GM06990 (cell line): ENCODE measurements at regions not wholly inside any gene's neighbourhood (a gene's known extent, or its start where the extent isn't known, plus 50 kb on each side); places are given as distances from the start of the nearest gene placed in this dataset.

ENCODE experiments used
- DNase-seq: peaks from one replicate; pipeline ENCODE4 v3.0.0-alpha.2; 2011; ENCODE audit not compliant: insufficient read length; ENCODE audit errors: extremely low read depth
- H3K27me3 ChIP-seq: replicated peaks from 2 replicates; pipeline ENCODE4 v1.6.0; 2011; ENCODE audit warnings: low read length; ENCODE audit not compliant: control insufficient read depth, insufficient read depth
- H3K36me3 ChIP-seq: 2 replicates; pipeline ENCODE4 v1.5.1; 2011; ENCODE audit warnings: low read length; ENCODE audit not compliant: control insufficient read depth, insufficient read depth
- H3K4me3 ChIP-seq: replicated peaks from 2 replicates; pipeline ENCODE4 v1.5.1; 2011; ENCODE audit warnings: low read depth, mild to moderate bottlenecking, control low read depth, low read length
- TF ChIP-seq, protein P1 (sequence below): IDR thresholded peaks from 2 replicates; pipeline ENCODE4 v1.5.1; 2011; ENCODE audit warnings: low read length, control low read depth, mild to moderate bottlenecking, inconsistent platforms; ENCODE audit not compliant: insufficient read depth, poor library complexity, severe bottlenecking

DNA sequence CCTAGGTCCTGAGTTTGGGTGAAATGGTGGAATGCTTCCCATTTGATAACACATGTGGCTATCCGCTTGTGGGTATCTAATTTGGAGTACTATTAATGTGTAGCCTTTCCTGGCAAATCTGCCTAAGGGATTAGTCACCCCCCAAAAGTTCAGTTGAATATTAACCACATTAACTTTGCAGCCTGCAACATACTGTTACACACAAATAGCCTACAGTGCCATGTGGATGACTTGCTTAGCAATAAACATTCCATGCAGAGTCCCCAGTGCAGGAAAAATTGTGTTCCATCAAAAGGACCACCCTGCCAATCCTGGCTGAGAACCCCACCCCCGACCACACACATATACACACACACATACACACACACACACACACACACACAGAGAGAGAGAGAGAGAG lies 303.3 kb upstream of the ESRRG start:
- Histone ChIP-seq H3K27me3 (no peaks in the 10 kb centered on the region), H3K36me3 (no peaks in the 10 kb centered on the region), H3K4me3 (no peak overlapping the region)
- TF ChIP-seq, protein P1, sequence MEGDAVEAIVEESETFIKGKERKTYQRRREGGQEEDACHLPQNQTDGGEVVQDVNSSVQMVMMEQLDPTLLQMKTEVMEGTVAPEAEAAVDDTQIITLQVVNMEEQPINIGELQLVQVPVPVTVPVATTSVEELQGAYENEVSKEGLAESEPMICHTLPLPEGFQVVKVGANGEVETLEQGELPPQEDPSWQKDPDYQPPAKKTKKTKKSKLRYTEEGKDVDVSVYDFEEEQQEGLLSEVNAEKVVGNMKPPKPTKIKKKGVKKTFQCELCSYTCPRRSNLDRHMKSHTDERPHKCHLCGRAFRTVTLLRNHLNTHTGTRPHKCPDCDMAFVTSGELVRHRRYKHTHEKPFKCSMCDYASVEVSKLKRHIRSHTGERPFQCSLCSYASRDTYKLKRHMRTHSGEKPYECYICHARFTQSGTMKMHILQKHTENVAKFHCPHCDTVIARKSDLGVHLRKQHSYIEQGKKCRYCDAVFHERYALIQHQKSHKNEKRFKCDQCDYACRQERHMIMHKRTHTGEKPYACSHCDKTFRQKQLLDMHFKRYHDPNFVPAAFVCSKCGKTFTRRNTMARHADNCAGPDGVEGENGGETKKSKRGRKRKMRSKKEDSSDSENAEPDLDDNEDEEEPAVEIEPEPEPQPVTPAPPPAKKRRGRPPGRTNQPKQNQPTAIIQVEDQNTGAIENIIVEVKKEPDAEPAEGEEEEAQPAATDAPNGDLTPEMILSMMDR = no peak
- DNase-seq = no peak

DNA sequence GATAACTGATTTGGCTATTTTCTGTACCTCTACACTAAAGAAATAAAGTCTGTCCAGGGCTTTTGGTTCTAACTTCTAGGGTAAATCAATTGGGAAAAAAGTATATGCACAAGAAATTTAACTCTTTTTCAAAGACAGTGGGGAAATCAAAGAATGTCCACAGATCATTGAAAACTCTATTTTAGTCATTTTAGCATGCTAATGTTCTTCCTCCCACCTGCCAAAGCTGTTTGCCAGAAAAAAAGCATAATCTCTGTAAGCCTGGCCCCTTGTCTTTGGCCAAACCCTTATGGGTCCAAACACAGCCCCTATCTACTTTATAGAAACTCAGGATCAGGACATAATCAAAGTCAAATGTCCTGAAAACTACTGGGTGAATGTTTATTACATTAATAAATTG lies 302.2 kb upstream of the ESRRG start:
- no peaks in the 10 kb centered on the region for H3K27me3 ChIP-seq
- H3K4me3 ChIP-seq = no peak overlapping the region
- TF ChIP-seq, protein P1 = no peak
- H3K36me3 ChIP-seq = no peaks in the 10 kb centered on the region
- no peak for DNase-seq

DNA sequence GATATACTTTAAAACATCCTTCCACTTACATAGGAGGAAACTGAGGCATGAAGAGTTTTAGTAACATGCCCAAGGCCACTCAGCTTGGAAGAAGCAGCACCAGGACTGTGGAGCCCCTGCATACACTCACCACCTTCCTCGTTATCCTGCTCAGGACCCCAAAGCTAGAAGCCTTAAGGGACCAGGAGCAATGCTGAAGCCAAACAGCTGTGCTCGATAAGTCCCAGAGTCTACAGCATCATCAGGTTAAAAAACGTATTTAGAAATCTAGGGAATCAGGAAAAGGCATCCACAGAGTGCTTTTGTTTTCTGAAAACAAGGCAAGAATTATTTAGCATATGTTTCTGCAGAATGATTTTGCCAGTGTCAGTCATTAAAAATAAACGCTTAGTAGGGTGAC lies 301.7 kb upstream of the ESRRG start:
- TF ChIP-seq, protein P1 = no peak
- DNase-seq = no peak
- Histone ChIP-seq H3K36me3 (no peaks in the 10 kb centered on the region), H3K27me3 (no peaks in the 10 kb centered on the region), H3K4me3 (no peak overlapping the region)

DNA sequence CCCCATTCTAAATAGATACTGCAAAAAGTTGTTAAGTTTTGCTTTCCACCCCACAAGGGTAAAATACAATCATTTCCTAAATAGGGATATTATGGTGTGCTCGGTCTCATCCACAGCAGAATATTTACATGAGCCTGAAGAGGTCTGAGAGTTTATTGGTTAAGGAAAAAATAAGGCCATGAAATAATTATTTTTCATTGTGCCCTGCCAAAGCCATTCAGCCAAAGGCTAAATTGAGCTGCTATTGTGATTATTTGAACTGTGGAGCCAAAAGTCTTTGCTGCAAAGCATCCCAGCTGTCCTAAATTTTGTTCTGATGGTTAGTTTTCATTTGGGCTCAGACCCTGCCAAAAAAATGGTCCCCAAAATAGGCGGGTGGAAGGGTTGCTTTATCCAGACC lies 298.7 kb upstream of the ESRRG start:
- no peak overlapping the region for H3K4me3 ChIP-seq
- no peaks in the 10 kb centered on the region for H3K36me3 ChIP-seq
- TF ChIP-seq, protein P1 = no peak
- no peak for DNase-seq
- no peaks in the 10 kb centered on the region for H3K27me3 ChIP-seq

DNA sequence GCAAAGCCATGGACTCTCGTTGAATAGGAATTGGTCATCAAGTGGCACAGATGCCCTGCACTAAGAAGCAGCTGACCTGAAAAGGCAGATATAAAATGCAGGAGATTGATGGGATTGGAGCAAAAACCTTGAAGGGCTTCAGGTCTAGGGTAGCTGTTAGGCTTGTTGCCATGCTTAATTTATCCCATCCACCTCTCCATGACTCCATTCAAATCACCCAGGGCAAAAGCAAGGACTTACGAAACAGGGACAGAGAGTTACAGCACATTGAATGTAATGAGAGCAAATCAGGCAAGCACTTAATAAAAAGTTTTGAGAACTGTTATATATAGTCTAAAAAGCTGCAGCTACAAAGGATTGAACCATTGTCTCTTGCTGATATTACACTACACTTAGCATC lies 298.2 kb upstream of the ESRRG start:
- H3K27me3 ChIP-seq = no peaks in the 10 kb centered on the region
- H3K4me3 ChIP-seq = no peak overlapping the region
- TF ChIP-seq, protein P1 = no peak
- no peaks in the 10 kb centered on the region for H3K36me3 ChIP-seq
- DNase-seq = no peak

DNA sequence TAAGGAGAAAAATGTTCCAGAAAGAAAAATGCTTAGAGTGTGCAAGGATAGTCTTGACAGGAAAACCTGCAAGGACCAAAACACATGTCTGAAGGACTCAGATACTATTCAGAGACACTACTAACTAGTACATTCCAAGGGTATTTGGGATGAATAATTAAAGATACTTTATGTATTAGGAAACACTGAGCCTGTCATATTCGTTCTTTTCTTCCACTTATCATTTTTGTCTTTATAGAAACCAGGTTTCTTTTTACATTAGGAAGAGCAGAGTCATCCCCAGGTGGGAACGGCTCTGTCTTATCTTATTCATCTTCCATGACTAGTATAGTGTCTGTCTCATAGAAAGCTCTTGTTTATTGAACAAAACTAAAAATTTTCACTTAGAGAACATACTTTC lies 296.2 kb upstream of the ESRRG start:
- no peak overlapping the region for H3K4me3 ChIP-seq
- DNase-seq = no peak
- no peaks in the 10 kb centered on the region for H3K36me3 ChIP-seq
- TF ChIP-seq, protein P1 = no peak
- H3K27me3 ChIP-seq = no peaks in the 10 kb centered on the region
